ENCODE measurements at regions not wholly inside any gene's neighbourhood (a gene's known extent, or its start where the extent isn't known, plus 50 kb on each side); places are given as distances from the start of the nearest gene placed in this dataset.
"Not testable (repeated sequence)": the region's sequence is repeated elsewhere in the genome, so short reads cannot be mapped to it uniquely, and the experiment has no call there.

DNA sequence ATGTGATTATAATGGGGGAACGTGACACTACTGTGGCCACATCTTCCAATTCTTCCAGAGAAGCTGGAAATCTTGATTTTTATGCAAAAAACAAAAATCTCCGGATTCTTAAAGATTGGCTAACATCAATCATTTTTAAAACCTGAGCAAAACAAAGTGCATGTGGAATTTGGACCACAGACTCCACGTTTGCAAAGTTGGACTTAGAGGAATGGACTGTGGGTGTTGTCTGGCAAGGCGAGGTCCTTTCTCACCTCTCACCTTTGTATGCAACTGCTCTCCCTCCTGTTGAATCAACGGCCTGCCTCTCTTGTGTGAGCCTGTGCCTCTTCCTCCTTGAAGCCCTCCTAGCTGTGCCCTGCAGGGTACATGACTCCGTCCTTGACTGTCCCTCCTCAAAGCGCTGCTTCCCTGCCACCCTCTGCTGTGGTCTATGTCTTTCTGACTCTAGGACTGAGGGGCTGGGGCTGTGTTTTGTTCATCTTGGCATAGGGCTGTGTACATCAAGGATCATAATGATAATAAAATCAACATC is 122.4 kb downstream of the PHETA1 start:
- TF ChIP-seq CTCF (conservative IDR thresholded peaks at IDR 0.05; ENCODE audit: control insufficient read depth, insufficient read depth, low read depth, low read length) = no peak
- no peak for DNase-seq (ENCODE audit: low read depth)
- H3K4me3 ChIP-seq (ENCODE audit: control insufficient read depth, low read depth, low read length) = no peak overlapping the region

- DNase-seq (ENCODE audit: low read depth) = no peak
- no peak for TF ChIP-seq CTCF (conservative IDR thresholded peaks at IDR 0.05; ENCODE audit: control insufficient read depth, insufficient read depth, low read depth, low read length)
- no peak overlapping the region for H3K4me3 ChIP-seq (ENCODE audit: control insufficient read depth, low read depth, low read length)
Observed at GRCh38 chr12:111245701-111246476, 123.0 kb downstream of the PHETA1 start.

DNA sequence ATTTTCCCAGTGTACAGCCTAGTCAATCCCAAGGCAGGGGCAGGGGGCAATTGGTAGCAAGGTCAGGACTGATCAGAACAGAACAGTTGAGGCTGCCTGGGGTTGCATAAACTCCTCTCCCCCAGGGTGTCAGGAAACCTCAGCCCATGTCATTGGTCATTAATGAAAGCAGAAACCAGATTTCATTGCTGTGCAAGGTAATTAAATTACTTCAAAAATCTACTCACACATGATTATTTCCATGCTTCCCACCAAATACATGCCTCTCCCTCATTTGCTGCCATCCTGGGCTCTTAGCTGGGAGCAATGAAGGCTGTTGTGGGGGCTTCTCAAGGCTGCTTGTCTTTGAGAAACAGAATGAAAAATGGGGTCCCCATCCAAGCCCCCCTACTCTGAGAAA is 124.2 kb downstream of the PHETA1 start:
- no peak for TF ChIP-seq CTCF (conservative IDR thresholded peaks at IDR 0.05; ENCODE audit: control insufficient read depth, insufficient read depth, low read depth, low read length)
- no peak overlapping the region for H3K4me3 ChIP-seq (ENCODE audit: control insufficient read depth, low read depth, low read length)
- DNase-seq (ENCODE audit: low read depth) = no peak

- not testable (repeated sequence) for H3K4me3 ChIP-seq (ENCODE audit: control insufficient read depth, low read depth, low read length); DNase-seq (ENCODE audit: low read depth)
Observed at GRCh38 chr12:111242817-111243216, 126.1 kb downstream of the PHETA1 start.

DNA sequence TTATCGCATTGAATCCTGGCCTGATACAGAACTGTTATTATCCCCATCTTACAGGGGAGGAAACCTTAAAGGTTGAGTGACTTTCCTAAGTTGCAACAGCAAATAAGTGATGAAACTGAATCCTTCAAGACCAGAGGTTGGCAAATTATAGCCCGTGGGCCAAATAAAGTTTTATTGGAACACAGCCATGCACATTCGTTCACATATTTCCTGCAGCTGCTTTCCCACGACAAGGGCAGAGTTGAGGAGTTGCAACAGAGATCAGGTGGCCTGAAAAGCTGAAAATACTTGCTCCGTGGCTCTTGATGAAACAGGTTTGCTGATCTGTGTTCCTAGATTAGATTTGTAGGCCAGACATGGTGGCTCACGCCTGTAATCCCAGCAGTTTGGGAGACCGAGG is 126.7 kb downstream of the PHETA1 start:
- no peak for TF ChIP-seq CTCF (conservative IDR thresholded peaks at IDR 0.05; ENCODE audit: control insufficient read depth, insufficient read depth, low read depth, low read length)
- no peak for DNase-seq (ENCODE audit: low read depth)
- H3K4me3 ChIP-seq (ENCODE audit: control insufficient read depth, low read depth, low read length) = no peak overlapping the region

GRCh38 chr12:111240374-111240773 is 128.5 kb downstream of the PHETA1 start:
- no peak for TF ChIP-seq CTCF (conservative IDR thresholded peaks at IDR 0.05; ENCODE audit: control insufficient read depth, insufficient read depth, low read depth, low read length)
- DNase-seq (ENCODE audit: low read depth) = no peak
- H3K4me3 ChIP-seq (ENCODE audit: control insufficient read depth, low read depth, low read length) = no peak overlapping the region

- TF ChIP-seq CTCF (conservative IDR thresholded peaks at IDR 0.05; ENCODE audit: control insufficient read depth, insufficient read depth, low read depth, low read length) = no peak
- H3K4me3 ChIP-seq (ENCODE audit: control insufficient read depth, low read depth, low read length) = no peak overlapping the region
- DNase-seq (ENCODE audit: low read depth) = no peak
Observed at GRCh38 chr12:111239235-111239634, 129.7 kb downstream of the PHETA1 start.
